Ureter (tissue), 1 donor: ENCODE measurements at regions not wholly inside any gene's neighbourhood (a gene's known extent, or its start where the extent isn't known, plus 50 kb on each side); places are given as distances from the start of the nearest gene placed in this dataset.
"Not testable (repeated sequence)": the region's sequence is repeated elsewhere in the genome, so short reads cannot be mapped to it uniquely, and the experiment has no call there.

Experiments used
- DNase-seq: peaks from one replicate; pipeline ENCODE4 v3.0.0-alpha.2; 2020; ENCODE audit warnings: low spot score
- donor health status: DM: yes; HTN: yes; CAD: no.

DNA sequence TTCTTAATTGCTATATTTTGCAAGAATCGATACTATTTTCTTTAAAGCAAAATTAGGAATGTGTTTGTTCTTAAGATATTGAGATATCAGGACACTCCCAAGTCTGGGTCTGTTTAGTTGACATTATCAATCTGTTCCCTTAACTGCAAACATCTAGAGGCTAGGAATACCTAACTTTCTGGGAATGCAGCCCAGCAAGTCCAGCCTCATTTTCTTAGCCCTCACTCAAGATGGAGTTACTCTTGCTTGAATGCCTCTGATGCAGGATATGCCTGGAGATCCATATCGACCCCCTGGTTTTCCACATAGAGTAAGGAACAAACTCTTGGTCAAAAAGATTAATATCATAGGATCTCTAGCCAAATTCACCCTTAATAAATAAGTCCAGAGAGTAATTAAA is 305.3 kb upstream of the COBL start:
- no peak for DNase-seq

DNA sequence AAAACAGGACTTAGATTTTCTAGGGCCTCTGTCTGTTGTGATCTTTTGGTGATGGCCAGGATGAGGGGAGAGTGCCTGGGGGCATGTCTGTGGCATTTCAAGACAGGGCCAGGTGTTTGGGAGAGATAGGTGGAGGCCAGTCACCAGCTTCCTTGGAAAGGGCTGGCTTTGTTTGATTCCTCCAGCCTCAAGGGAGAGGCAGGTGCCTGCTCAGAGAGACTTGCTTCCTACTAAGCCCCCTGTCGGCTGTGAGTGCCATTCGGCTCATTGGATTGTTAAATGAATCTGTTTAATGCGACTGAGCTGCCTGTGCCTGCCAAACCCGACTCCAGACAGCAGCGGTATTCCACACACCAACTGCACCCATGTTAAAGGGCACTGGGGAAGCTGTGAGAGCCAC is 304.1 kb upstream of the COBL start:
- DNase-seq, result no peak

DNA sequence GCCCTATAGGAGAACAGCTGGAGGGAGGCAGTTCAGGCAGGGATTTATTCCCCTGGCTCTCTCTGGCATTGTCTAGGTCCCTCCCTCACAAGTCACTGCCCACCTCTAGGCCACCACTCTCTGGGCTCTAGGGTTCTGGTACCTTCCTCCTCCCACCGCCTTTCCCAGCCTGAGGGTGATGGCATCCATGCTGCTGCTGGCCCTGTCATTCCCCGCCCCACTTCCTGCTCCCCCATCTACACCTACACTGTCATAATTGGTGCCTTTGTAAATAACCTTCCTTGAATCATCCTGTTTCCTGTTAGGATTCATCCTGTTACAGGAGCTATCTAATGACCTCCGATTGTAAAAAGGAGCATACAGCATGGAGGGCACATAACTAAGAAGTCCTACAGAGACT is 303.3 kb upstream of the COBL start:
- DNase-seq, result no peak

DNA sequence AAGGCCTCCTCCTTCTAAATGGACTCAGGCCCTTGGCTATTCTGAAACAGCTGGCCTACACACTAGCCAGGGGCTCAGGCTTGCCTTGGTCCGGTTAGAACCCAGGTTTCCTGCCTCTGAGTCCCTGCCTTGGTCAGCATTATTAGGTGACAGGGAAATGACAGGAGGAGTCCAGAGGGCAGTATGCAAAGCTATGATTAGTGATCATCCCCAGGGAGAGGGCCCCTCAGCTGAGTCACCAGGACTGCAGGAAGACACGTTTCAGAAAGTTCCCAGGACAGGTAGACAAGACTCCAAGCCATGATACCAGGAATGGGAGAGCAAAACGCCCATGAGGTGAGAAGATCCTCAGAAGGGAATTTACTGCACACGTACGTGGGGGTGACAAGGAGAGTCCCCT is 301.1 kb upstream of the COBL start:
- no peak for DNase-seq

DNA sequence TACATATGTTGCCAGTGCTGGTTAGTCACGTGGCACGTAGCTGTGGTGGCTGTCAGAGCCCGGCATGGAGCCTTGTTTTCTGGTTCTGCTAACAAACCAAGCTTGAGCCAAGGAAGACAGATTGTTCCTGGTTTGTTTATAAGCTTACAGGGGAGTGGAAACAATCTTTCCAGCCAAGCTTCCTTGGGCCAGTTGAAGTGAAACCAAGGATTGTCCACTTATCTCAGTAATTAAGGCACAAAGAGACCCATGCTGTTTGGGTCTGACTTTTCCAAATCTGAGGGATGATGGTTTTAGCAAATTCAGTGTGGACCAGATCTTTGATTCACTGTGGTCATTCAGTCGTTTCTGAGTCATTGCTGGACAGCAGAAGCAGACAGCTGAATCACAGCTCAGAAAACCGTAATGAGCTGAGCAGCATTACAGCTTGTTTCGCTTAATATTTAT is 297.3 kb upstream of the COBL start:
- no peak for DNase-seq

DNA sequence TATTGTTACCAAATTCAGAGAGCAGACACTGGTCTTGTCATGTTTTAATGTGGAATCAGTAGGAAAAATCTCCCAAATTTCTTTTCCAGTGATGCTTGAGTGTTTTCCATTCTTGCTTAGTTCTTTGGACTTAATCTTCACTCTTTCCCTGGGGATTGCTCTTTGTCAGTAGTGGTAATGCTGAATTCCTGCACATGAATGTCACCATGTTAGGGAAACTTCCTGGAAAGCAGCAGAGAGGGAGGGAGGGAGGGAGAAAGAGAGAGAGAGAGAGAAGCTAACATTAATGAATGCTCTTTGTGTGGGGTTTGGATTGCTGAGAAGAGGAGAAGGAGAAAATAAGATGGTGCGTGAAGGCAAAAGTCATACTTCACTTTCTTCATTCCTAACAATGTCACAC is 295.3 kb upstream of the COBL start:
- no peak for DNase-seq

DNA sequence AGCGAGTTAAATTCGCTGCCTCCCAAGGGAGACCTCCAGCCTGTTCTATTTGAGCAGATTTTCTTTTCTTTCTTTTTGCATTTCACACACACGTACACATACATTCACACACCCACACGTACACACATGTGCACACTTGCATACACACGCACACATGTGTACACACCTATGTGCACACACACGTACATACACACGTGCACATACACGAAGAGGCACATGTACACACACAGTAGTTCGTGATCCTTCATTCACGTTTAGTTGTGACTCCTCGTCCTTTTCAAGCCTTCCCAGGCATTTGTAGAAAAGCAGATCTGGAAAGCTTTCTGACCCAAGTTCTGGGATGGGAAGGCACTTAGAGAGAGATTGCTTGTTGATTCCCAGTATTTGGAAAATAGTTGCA is 290.8 kb upstream of the COBL start:
- DNase-seq, result no peak

DNA sequence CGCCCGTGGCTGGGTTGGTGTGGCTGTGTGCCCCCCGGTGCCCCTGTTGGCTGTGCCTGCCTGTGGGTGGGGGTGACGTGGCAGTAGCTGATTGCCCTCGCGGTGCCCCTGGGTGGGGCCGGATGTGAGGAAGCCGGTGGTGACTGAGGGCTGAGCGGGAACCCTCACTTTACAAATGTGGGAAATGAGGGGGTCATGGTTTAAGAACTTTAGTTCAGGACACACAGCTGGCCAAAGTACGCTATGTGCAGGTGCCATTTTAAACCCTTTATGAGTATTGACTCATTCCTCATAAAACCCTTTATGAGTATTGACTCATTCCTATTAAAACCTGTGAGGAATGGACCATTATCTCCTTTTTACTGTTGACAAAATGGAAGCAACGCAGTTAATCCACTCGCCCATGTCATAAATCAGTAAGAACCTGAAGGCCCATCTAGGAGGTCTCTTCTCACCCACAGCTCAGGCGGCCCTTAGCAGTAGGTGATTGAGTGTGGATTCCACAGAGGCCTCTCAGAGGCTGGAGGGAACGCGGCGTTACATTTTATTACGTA is 290.1 kb upstream of the COBL start:
- no peak for DNase-seq

DNA sequence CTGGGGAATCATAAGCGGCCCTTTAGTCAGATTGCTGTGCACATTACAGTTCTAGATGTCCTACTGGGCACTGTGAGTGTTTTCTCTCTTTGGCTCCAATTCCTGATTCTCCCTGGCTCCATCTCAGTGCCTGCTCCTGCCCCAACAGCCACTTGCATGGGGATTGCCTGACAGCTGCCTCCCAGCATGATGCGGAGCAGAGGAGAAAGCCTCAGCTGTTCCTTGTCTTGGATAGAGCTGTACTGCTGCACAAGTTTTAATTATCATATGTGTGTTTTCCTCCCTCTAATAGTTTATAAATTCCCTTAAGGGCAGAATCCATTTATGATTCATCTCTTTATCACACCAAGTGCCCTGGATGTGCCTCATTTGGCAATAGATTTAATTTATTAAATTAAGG is 285.8 kb upstream of the COBL start:
- DNase-seq, result no peak

DNA sequence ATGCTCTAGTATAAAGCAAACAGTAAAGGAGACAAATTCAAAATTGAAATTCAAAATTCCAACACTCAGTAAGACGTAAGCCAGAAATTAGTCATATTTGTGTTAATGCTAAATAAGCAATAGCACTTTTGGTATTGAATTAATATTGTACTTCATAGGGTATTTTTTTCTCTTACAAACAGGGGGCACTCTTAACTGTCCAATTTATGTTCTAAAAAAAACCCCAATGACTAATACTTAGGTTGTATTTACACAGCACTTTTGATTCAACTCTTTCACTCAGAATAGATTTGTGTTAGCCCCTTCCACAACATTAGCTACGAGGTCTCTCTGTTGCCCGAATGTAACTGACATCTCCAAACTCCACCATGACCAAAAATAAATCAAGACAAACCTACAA is 284.9 kb upstream of the COBL start:
- DNase-seq, result no peak

DNA sequence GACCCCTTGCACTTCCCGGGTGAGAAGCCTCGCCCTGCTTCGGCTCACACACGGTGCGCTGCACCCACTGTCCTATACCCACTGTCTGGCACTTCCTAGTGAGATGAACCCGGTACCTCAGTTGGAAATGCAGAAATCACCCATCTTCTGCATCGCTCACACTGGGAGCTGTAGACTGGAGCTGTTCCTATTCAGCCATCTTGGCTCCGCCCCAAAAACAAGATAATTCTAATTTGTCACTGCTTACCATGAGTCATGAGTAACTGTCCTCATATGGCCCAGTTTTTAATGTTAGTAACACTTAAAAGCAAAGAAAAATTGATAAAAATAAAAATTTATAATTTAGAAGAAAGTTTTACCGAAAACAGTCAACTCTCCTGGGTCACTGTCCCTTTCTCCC is 283.3 kb upstream of the COBL start:
- not testable (repeated sequence) for DNase-seq

DNA sequence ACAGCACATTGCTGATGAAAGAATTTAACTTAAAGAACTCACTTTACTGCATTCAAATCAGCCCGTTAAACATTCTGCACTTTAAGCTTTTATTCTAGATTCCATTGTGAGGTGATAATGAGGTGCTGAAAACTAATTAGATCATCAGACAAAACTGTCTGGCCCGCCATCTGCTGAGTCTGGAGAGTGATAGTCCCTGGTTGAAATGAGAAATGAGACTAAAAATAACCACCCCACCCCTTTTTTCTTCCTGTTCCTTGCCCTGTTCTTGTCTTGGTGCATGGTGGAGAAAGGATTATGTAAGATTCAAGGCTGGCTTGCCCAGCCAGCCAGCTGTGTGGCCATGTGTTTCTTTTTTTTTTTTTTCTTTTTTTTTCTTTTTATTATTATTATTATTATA is 277.0 kb upstream of the COBL start:
- no peak for DNase-seq

DNA sequence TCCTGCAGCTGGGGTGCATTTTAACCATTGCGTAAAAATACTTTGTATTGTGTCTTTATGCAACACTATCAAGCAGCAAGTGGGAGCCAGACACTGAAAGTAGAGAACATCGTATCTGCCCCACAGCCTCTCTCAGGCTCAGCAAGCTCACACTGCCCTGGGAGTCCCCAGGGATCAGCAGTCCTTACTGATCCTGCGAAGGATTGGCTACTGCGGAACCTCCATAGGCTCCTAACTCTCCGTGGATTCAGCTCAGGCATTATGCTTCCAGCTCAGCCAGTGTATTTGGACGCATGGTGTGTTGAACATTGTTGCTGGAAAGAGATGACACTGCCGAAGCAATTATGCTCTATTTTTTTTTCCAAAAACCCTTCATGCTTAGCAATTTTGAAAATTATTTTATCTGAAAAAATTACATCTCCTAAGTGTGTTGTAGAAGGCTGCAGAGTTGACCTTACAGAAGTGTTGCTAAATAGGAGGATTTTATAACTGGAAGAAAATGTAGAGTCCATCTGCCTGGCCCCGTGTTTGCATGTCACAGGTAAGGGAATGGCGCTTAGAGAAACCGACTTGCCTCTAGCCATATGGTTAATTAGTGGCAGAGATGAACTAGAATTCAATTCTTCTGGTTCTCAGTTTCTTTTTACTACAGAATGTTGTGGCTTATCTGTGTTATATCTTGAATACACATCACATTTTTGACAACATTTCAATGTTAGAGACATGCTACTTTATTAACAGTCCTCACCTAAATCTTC is 276.4 kb upstream of the COBL start:
- DNase-seq, result no peak

DNA sequence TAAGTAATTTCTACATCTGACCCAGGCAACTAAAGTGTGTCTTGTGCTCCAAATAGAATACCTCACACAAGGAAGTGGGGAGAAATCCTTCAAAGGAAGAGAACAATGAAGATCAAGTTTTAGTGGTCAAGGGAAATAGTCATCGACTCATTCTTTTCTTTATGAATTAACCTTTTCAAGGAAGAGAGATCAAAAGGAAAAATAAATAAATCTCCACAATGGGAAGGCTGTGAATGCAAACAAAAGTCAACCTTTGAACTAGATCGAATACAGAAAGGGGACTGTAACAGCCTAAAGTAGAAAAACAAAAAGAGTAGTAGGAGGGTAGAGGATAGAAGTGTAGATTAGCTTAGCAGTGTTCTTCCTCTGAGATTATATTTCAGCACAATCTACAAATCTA is 274.6 kb upstream of the COBL start:
- DNase-seq, result no peak

DNA sequence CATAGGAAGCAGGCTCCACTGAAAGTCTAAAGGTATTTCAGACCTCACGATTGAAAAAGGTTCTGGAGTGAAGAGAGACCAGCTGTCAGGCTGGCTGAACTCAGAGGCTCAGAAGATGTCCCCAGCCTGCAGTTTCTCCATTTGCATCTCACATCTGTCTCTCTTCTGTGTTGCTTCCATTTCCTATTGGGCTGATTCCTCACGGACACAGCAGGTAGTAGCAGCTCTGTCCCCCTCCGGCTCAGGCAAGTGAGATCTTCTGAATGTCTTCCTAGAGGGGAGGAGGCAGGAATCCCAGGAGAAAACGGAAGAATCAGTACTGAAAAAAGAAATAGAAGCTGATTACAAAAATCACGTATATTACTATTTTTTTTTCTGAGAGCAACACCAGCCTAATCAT is 274.1 kb upstream of the COBL start:
- DNase-seq, result no peak

DNA sequence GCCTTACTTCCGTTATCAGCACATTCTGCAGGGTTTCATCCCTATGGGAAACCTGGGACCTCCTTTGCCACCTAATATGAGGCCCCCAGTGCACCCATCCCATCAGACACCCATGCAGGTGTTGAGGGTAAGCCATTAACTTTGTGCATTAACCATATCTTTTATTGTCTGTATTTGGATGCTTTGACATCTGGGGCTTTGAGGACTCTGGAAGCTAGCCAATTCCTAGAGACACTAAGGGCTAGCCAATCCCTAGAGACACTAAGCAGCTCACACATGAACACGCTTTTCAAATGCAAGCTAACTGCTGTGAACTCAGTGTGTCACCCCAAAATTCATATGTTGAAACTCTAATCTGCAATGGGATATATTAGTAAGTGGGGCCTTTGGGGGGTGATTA is 272.5 kb upstream of the COBL start:
- DNase-seq, result no peak

DNA sequence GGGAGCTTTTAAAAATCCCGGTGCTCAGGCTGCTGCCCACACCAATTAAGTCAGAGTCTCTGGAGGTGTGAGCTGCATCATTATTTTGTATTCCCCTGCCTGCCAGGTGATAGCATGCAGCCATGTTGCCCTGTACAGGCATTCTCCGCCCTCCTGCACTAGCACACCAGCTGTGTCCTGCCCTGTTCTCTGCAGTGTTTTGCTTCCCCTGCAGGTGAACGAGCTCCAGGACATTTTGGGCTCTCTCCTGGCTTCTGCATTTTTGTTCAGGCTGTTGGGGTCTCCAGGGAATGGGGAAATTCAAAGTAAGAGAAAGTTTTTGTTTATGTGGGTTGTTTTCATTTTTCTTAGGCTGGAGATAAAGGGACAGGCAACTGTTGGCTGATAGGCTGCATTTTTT is 271.0 kb upstream of the COBL start:
- no peak for DNase-seq

DNA sequence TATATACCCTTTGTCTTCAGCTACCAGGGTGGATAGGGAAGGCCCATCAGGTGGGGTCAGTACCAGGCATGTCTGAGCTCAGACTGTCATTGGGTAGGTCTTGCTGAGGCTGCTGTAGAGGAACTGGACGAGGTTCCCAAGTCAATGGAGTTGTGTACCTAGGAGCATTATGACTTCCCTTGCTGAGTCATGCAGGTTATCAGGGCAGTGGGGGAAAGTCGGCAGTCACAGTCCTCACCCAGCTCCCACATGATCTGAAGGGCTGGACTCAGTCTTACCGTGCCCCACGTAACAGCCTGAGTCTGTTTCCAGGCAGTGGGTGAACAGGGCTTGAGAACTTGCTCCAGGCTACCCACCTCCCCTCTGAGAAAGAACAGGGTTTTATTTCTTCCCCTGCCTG is 260.8 kb upstream of the COBL start:
- no peak for DNase-seq

DNA sequence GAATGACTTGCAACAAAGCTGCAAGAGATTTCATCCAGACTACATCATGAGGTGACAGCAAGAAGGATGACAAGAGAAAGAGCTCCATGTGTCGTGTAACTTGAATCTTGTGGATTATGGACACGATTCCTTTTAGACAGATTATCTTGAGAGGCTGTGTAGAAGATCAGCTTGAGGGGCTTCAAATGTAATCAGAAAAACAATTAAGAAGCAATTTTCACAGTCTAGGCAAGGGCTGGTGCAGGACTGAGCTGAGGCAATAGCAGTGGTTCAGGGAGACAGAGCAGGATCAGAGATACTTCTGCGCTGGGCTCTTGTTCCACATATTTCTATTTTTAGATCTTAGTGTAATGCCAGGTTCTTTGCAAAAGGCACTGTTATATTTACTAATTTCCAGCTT is 253.0 kb upstream of the COBL start:
- DNase-seq, result no peak

DNA sequence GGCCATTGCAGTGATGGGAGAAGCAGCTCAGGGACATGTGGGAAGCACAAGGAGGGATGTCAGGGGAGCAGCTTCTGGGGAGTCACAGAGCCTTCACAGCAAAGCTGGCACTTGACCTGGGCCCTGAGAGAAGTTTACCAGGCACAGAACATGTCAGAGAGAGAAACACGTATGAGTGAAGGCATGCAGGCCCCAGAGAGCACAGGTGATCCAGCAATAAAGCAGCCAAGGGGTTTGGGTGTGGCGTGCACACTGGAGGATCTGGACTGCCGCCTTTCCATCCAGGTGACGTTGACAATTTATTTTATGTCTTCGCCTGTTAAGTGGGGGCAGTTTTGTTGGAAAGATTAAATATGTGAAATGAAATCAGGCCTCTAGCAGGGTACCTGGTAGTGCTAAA is 252.6 kb upstream of the COBL start:
- DNase-seq, result no peak

DNA sequence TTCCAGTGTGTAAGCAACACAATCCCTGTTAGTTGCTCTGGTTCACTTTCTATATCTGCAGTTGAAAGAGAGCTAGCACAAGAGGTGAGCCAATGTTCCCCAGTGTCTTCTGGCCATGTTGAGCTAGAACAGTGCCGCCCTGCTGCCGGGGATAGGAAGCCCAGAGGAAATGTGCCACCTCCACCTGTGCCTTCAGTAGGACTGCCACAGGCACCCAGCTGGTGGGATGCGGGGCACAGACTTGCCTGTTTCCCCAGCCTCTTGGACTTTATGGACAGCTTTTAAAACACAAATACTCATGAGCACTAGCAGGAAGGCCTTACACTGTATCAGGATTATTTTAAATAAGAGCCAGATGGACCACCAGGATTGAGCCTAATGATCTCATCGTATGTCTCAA is 234.5 kb upstream of the COBL start:
- DNase-seq, result no peak

DNA sequence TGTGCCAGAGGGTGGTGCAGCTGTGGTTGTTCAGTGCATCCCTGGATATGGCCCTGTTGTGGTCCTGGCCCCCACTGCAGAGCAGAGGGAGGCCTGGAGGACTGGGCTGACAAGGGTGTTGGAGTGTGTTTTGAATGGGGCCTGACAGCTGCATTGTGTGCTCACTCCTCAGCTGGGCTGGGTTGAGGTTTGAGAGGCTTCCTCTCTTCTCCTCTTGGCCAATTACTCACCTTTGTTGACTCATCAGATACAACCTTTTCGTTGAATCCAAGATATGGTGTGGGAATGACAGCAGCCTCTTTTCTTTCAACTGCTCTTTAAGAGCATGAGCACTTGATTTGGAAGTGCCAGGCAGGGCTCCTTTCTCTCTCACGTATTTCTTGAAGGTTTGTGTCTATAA is 228.5 kb upstream of the COBL start:
- no peak for DNase-seq

DNA sequence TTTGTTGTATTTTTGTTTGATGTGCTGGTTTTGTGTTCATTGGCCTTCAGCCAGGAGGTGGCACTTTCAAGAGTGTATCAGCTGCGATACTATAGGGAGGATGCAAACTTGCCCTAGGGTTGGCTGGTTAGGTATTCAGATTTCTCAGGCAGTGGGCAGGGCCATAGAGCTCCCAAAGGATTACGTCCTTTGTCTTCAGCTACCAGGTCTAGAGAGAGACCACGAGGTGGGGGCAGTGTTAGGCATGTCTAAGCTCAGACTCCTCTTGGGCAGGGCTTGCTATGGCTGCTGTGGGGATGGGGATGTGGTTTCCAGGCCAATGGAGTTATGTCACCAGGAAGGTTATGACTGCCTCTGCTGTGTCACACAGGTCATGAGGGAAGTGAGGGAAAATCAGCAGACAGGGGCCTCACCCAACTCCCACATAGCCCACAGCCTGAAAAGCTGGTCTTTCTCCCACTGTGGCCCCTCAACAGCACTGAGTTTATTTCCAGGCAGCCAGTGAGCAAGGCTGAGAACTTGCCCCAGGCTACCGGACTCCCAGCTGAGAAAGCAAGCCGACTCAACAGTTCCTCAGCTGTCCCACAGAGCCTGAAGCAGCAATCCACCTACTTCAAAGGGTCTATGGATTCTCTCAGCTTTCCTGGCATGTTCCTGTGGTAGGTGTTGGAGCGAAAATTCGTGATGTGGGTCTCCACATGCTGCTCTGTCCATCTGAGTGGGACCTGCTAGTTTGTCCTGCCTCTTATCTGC is 227.4 kb upstream of the COBL start:
- no peak for DNase-seq
